PC-3 (cell line): ENCODE measurements at regions not wholly inside any gene's neighbourhood (a gene's known extent, or its start where the extent isn't known, plus 50 kb on each side); places are given as distances from the start of the nearest gene placed in this dataset.

ENCODE experiments used
- ATAC-seq: fragments of 200-7000 bp; cut with Tn5 transposase; 2 replicates; pipeline ENCODE4 v1.9.1; 2020; ENCODE audit warnings: mild to moderate bottlenecking, moderate library complexity
- BruUV-seq: library from RNA; stranded (reverse); fragments of 400-500 nt; replicated peaks from 2 replicates; lab custom pipeline; 2021; lab: Mats Ljungman, UMichigan
- CTCF ChIA-PET: fragments of 300-600 bp; sonication (Branson Sonifier 250); formaldehyde crosslinking; loops from one replicate; lab custom pipeline; 2022; ENCODE audit warnings: antibody characterized with exemption; lab: Charles Lee
- POLR2A ChIA-PET: fragments of 300-600 bp; sonication (Branson Sonifier 250); formaldehyde crosslinking; loops from one replicate; lab custom pipeline; 2022; ENCODE audit warnings: antibody characterized with exemption; ENCODE audit not compliant: unreplicated experiment; lab: Charles Lee
- DNase-seq: peaks from one replicate; pipeline ENCODE4 v3.0.0-alpha.2; 2015
- H2AFZ ChIP-seq: fragments of 300-600 bp; sonication (generic); 2 replicates; pipeline ENCODE4 v1.6.0; 2016; ENCODE audit warnings: antibody characterized with exemption, low read length
- H3F3A ChIP-seq: fragments of 300-600 bp; sonication (generic); one replicate; pipeline ENCODE4 v1.6.0; 2017; ENCODE audit warnings: antibody characterized with exemption, low read length, control low read depth, mild to moderate bottlenecking; ENCODE audit not compliant: unreplicated experiment
- H3K27ac ChIP-seq: fragments of 300-600 bp; sonication (generic); 2 replicates; pipeline ENCODE4 v1.5.1; 2016; ENCODE audit warnings: mild to moderate bottlenecking, low read length
- H3K27me3 ChIP-seq: fragments of 300-600 bp; sonication (generic); 2 replicates; pipeline ENCODE4 v1.6.1; 2016; ENCODE audit warnings: low read length, mixed read lengths
- H3K36me3 ChIP-seq: fragments of 300-600 bp; sonication (generic); 2 replicates; pipeline ENCODE4 v1.6.1; 2016; ENCODE audit warnings: low read depth, mixed run types, low read length, mixed read lengths
- H3K4me1 ChIP-seq: fragments of 300-600 bp; sonication (generic); 2 replicates; pipeline ENCODE4 v1.5.1; 2016; ENCODE audit warnings: low read length; ENCODE audit not compliant: insufficient read depth
- H3K4me2 ChIP-seq: fragments of 300-600 bp; sonication (generic); 2 replicates; pipeline ENCODE4 v1.6.0; 2016; ENCODE audit warnings: low read length
- H3K4me3 ChIP-seq: fragments of 300-600 bp; sonication (generic); 2 replicates; pipeline ENCODE4 v1.5.1; 2016; ENCODE audit warnings: mild to moderate bottlenecking, low read length, mixed read lengths
- H3K79me2 ChIP-seq: fragments of 300-600 bp; sonication (generic); 2 replicates; pipeline ENCODE4 v1.6.1; 2017; ENCODE audit warnings: low read length, mixed read lengths
- H3K9ac ChIP-seq: fragments of 300-600 bp; sonication (generic); 2 replicates; pipeline ENCODE4 v1.6.0; 2016; ENCODE audit warnings: mild to moderate bottlenecking, low read length
- H3K9me2 ChIP-seq: fragments of 300-600 bp; sonication (generic); replicated peaks from 2 replicates; pipeline ENCODE4 v1.6.1; 2016; ENCODE audit warnings: mixed run types, low read length, mixed read lengths
- H3K9me3 ChIP-seq: fragments of 300-600 bp; sonication (generic); 2 replicates; pipeline ENCODE4 v1.6.1; 2016; ENCODE audit warnings: low read length, mixed read lengths
- H4K20me1 ChIP-seq: fragments of 300-600 bp; sonication (generic); 2 replicates; pipeline ENCODE4 v1.6.1; 2016; ENCODE audit warnings: low read length, mixed read lengths
- CTCF ChIP-seq: fragments of 300-600 bp; sonication (generic); conservative IDR thresholded peaks from 2 replicates; pipeline ENCODE4 v1.5.1; 2017; ENCODE audit warnings: antibody characterized with exemption, low read depth, mild to moderate bottlenecking, low read length
- EZH2 ChIP-seq: fragments of 300-600 bp; sonication (generic); IDR thresholded peaks from one replicate; pipeline ENCODE4 v1.6.1; 2017; ENCODE audit warnings: antibody characterized with exemption, mild to moderate bottlenecking, low read length; ENCODE audit not compliant: unreplicated experiment
- EZH2phosphoT487 ChIP-seq: fragments of 300-600 bp; sonication (generic); IDR thresholded peaks from 2 replicates; pipeline ENCODE4 v1.6.1; 2018; ENCODE audit warnings: mild to moderate bottlenecking, antibody characterized with exemption, low read length, borderline replicate concordance
- intact Hi-C: fragments of 100-400 bp; cut with micrococcal nuclease; formaldehyde crosslinking; loops from 2 replicates; pipeline ENCODE4 v1.9.0; 2023

- Histone ChIP-seq H3K27me3 (peaks cover 31% of the 10 kb centered on the region), H3K9ac (no peak overlapping the region), H3F3A (no peaks in the 10 kb centered on the region), H3K4me3 (no peak overlapping the region), H3K36me3 (no peaks in the 10 kb centered on the region), H2AFZ (no peak overlapping the region), H3K4me2 (no peak overlapping the region), H3K79me2 (no peaks in the 10 kb centered on the region), H3K9me2 (no peaks in the 10 kb centered on the region), H3K27ac (no peak overlapping the region), H3K4me1 (peaks cover 8% of the 10 kb centered on the region; the same call in 1 of the 2 replicates), H3K9me3 (no peaks in the 10 kb centered on the region), H4K20me1 (no peaks in the 10 kb centered on the region)
- ATAC-seq (no peak), DNase-seq (no peak)
- CTCF ChIA-PET = no interaction called here
- TF ChIP-seq EZH2phosphoT487 = no peak
- no peak for TF ChIP-seq EZH2
- TF ChIP-seq CTCF = no peak
- BruUV-seq = no TSS peak
- intact Hi-C loops = no loop called here
- POLR2A ChIA-PET = no interaction called here
These were observed 64.6 kb downstream of the TSPAN17 start for GRCh38 chr5:176711883-176712282.

DNA sequence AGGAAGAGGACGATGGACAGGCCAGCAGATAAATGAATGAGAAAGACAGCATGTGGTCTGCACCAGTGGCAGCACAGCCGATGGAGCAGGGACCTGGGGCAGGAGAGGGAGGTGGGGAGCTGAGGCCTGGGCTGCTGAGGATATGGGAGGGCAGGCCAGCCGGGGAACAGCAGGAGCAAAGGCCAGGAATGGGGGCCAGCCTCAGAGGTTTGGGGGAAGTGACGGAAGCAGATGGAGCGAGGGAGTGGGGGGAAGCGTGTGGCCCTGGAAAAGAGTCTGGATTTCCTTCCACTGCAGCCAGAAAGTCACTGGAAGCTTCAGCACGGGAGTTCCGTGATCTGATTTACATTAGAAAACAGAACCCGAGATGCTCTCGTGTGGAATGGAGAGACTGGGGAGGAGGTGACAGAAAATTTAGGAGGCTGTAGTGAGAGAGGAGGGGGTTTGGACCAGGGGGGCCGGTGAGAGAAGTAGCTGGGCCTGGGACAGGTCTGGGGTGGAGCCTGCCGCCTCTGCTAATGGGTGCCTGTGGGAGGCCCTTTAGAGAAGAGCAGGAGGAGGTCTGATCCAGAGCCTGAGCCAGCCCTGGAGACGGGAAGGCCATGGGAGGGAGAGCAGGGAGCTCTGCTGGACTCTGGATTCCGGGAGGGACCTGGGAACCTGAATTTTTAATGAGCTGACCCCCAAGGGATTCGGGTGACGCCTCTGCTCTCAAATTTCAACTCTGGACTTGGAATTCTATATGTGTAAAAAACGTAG lies 65.4 kb downstream of the TSPAN17 start:
- Histone ChIP-seq H3K36me3 (no peaks in the 10 kb centered on the region), H3K27ac (no peak overlapping the region), H3K9me2 (no peaks in the 10 kb centered on the region), H3K79me2 (no peaks in the 10 kb centered on the region), H3K27me3 (peaks cover 23% of the 10 kb centered on the region), H3K4me3 (no peak overlapping the region), H3K9me3 (no peaks in the 10 kb centered on the region), H3K9ac (no peak overlapping the region), H3F3A (no peaks in the 10 kb centered on the region), H2AFZ (no peak overlapping the region), H4K20me1 (no peaks in the 10 kb centered on the region), H3K4me1 (peaks cover 8% of the 10 kb centered on the region; the same call in 1 of the 2 replicates), H3K4me2 (no peak overlapping the region)
- intact Hi-C loops = no loop called here
- ATAC-seq (no peak), DNase-seq (no peak)
- TF ChIP-seq EZH2phosphoT487 = no peak
- TF ChIP-seq EZH2 = no peak
- no peak for TF ChIP-seq CTCF
- no TSS peak for BruUV-seq
- POLR2A ChIA-PET = no interaction called here
- CTCF ChIA-PET = no interaction called here

GRCh38 chr5:176713409-176713808 lies 66.1 kb downstream of the TSPAN17 start:
- H3K9ac ChIP-seq = no peak overlapping the region
- H3K4me3 ChIP-seq = no peak overlapping the region
- no peaks in the 10 kb centered on the region for H3K79me2 ChIP-seq
- H4K20me1 ChIP-seq = no peaks in the 10 kb centered on the region
- intact Hi-C loops = no loop called here
- H3F3A ChIP-seq = no peaks in the 10 kb centered on the region
- no peak overlapping the region for H3K4me2 ChIP-seq
- H3K4me1 ChIP-seq = peaks cover 8% of the 10 kb centered on the region; the same call in 1 of the 2 replicates
- no peaks in the 10 kb centered on the region for H3K9me3 ChIP-seq
- ATAC-seq = no peak
- H2AFZ ChIP-seq = no peak overlapping the region
- peaks cover 17% of the 10 kb centered on the region; the same call in 1 of the 2 replicates for H3K27me3 ChIP-seq
- DNase-seq = no peak
- H3K27ac ChIP-seq = no peak overlapping the region
- no TSS peak for BruUV-seq
- CTCF ChIA-PET = interaction anchor here (0.6 kb wide), 1 partner anchor 52 kb away, joined by 3 read pairs; no protein-coding TSS in a partner anchor
- H3K36me3 ChIP-seq = no peaks in the 10 kb centered on the region
- no peaks in the 10 kb centered on the region for H3K9me2 ChIP-seq
- no peak for TF ChIP-seq EZH2
- no peak for TF ChIP-seq EZH2phosphoT487
- no peak for TF ChIP-seq CTCF
- POLR2A ChIA-PET = no interaction called here
